HG03196 (cell line): ENCODE measurements at regions not wholly inside any gene's neighbourhood (a gene's known extent, or its start where the extent isn't known, plus 50 kb on each side); places are given as distances from the start of the nearest gene placed in this dataset.

ENCODE experiments used
- ATAC-seq: cut with Tn5 transposase; IDR thresholded peaks from one replicate; pipeline ENCODE4 v1.9.1; 2021; ENCODE audit not compliant: unreplicated experiment

- ATAC-seq = no peak
Measured at GRCh38 chr14:97539884-97540283, 742.7 kb downstream of the VRK1 start.

GRCh38 chr14:97543221-97543620 lies 746.0 kb downstream of the VRK1 start:
- no peak for ATAC-seq

GRCh38 chr14:97543816-97544215 lies 746.6 kb downstream of the VRK1 start:
- ATAC-seq = no peak

GRCh38 chr14:97544571-97544970 lies 747.4 kb downstream of the VRK1 start:
- ATAC-seq = no peak

- ATAC-seq = no peak
Measured at GRCh38 chr14:97546491-97547230, 749.5 kb downstream of the VRK1 start.

GRCh38 chr14:97550463-97550862 lies 753.3 kb downstream of the VRK1 start:
- ATAC-seq = no peak

GRCh38 chr14:97554597-97554996 lies 757.4 kb downstream of the VRK1 start:
- ATAC-seq = no peak

GRCh38 chr14:97564334-97564733 lies 767.2 kb downstream of the VRK1 start:
- ATAC-seq = no peak

GRCh38 chr14:97571201-97571600 lies 774.0 kb downstream of the VRK1 start:
- ATAC-seq = no peak

GRCh38 chr14:97571866-97572555 lies 774.8 kb downstream of the VRK1 start:
- ATAC-seq = no peak

GRCh38 chr14:97572583-97573458 lies 775.6 kb downstream of the VRK1 start:
- ATAC-seq = no peak

GRCh38 chr14:97575677-97576076 lies 778.5 kb downstream of the VRK1 start:
- ATAC-seq = no peak

GRCh38 chr14:97578982-97579548 lies 781.9 kb downstream of the VRK1 start:
- no peak for ATAC-seq

- ATAC-seq = no peak
Measured at GRCh38 chr14:97581016-97581415, 783.8 kb downstream of the VRK1 start.

GRCh38 chr14:97582022-97582421 lies 784.8 kb downstream of the VRK1 start:
- no peak for ATAC-seq

GRCh38 chr14:97584528-97584927 lies 787.3 kb downstream of the VRK1 start:
- ATAC-seq = no peak

- no peak for ATAC-seq
Measured at GRCh38 chr14:97592341-97592980, 795.3 kb downstream of the VRK1 start.

GRCh38 chr14:97594306-97594705 lies 797.1 kb downstream of the VRK1 start:
- no peak for ATAC-seq

GRCh38 chr14:97602438-97603117 lies 805.4 kb downstream of the VRK1 start:
- no peak for ATAC-seq

- no peak for ATAC-seq
Measured at GRCh38 chr14:97603201-97603600, 806.0 kb downstream of the VRK1 start.
